Activated CD8-positive, alpha-beta T cell treated with anti-CD3 and anti-CD28 coated beads for 36 hours (primary cell): ENCODE measurements at regions not wholly inside any gene's neighbourhood (a gene's known extent, or its start where the extent isn't known, plus 50 kb on each side); places are given as distances from the start of the nearest gene placed in this dataset.
A peak's percentile ranks its signal among the peaks of the same experiment; 100 is the strongest.

Experiments used
- ATAC-seq: fragments of 200-7000 bp; cut with Tn5 transposase; one replicate; pipeline ENCODE4 v1.10.0; 2021; ENCODE audit warnings: mild to moderate bottlenecking, moderate library complexity
- CTCF ChIA-PET: fragments of 350-600 bp; sonication (Branson Sonifier 250); formaldehyde crosslinking; loops from one replicate; lab custom pipeline; 2021; ENCODE audit warnings: antibody characterized with exemption; lab: Charles Lee
- POLR2A ChIA-PET: fragments of 350-600 bp; sonication (Branson Sonifier 250); formaldehyde crosslinking; loops from one replicate; lab custom pipeline; 2021; ENCODE audit warnings: antibody characterized with exemption; lab: Charles Lee
- DNase-seq: peaks from one replicate; pipeline ENCODE4 v3.0.0-alpha.2; 2020
- H3K27ac Mint-ChIP-seq: one replicate; pipeline ENCODE4 v1.8.0; 2021; ENCODE audit warnings: mild to moderate bottlenecking, mixed read lengths
- H3K27me3 Mint-ChIP-seq: one replicate; pipeline ENCODE4 v1.8.0; 2021; ENCODE audit warnings: mixed read lengths
- H3K36me3 Mint-ChIP-seq: one replicate; pipeline ENCODE4 v1.8.0; 2021; ENCODE audit warnings: low read depth, mixed read lengths
- H3K4me1 Mint-ChIP-seq: one replicate; pipeline ENCODE4 v1.8.0; 2021; ENCODE audit warnings: low read depth, mixed read lengths
- H3K4me3 Mint-ChIP-seq: one replicate; pipeline ENCODE4 v1.8.0; 2021; ENCODE audit warnings: mild to moderate bottlenecking, moderate library complexity, mixed read lengths
- H3K9me3 Mint-ChIP-seq: one replicate; pipeline ENCODE4 v1.8.0; 2021; ENCODE audit warnings: mixed read lengths
- CTCF ChIP-seq: fragments of 200-600 bp; IDR thresholded peaks from one replicate; pipeline ENCODE4 v1.8.0; 2022; ENCODE audit warnings: antibody characterized with exemption, mild to moderate bottlenecking
- intact Hi-C: fragments of 100-400 bp; cut with micrococcal nuclease; formaldehyde crosslinking; loops from one replicate; pipeline ENCODE4 v1.10.0; 2022

GRCh38 chr10:28937959-28938358, 260.6 kb downstream of the BAMBI start:
- ChIA-PET POLR2A (no interaction called here), CTCF (no interaction called here)
- no peak for ATAC-seq
- Mint-ChIP-seq H3K9me3 (no peaks in the 10 kb centered on the region), H3K27ac (no peak overlapping the region), H3K36me3 (no peaks in the 10 kb centered on the region), H3K4me1 (no peaks in the 10 kb centered on the region), H3K27me3 (no peaks in the 10 kb centered on the region), H3K4me3 (no peak overlapping the region)
- no peak for DNase-seq
- intact Hi-C loops = no loop called here
- no peak for TF ChIP-seq CTCF

DNA sequence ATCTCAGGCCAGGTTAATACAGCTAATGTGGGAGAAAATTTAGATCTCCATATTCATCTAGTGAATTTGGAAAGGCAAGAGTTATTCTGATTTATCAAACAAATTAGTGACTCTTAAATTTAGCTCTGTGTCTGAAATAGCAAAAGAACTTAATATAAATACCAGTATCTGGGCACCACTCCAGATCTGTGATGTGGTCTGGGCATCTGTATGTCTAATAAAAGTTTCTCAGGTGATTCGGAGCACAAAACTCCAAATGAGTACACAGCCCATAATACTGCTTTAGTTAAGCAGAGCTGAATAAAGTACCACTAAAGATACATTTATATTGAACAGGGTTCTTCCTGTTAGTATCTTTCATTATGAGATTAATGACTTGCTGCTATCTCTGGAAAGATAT, 261.4 kb downstream of the BAMBI start:
- no peak overlapping the region for H3K4me3 Mint-ChIP-seq
- no peaks in the 10 kb centered on the region for H3K36me3 Mint-ChIP-seq
- no peak for TF ChIP-seq CTCF
- CTCF ChIA-PET = no interaction called here
- H3K9me3 Mint-ChIP-seq = no peaks in the 10 kb centered on the region
- no peaks in the 10 kb centered on the region for H3K4me1 Mint-ChIP-seq
- no peak overlapping the region for H3K27ac Mint-ChIP-seq
- H3K27me3 Mint-ChIP-seq = no peaks in the 10 kb centered on the region
- POLR2A ChIA-PET = interaction anchor here (0.6 kb wide), 1 partner anchor 1009 kb away, joined by 3 read pairs; no protein-coding TSS in a partner anchor
- ATAC-seq (no peak), DNase-seq (no peak)
- intact Hi-C loops = no loop called here

- no peak for TF ChIP-seq CTCF
- no peak for ATAC-seq
- POLR2A ChIA-PET = no interaction called here
Observed at GRCh38 chr10:28939281-28940157, 262.2 kb downstream of the BAMBI start.

DNA sequence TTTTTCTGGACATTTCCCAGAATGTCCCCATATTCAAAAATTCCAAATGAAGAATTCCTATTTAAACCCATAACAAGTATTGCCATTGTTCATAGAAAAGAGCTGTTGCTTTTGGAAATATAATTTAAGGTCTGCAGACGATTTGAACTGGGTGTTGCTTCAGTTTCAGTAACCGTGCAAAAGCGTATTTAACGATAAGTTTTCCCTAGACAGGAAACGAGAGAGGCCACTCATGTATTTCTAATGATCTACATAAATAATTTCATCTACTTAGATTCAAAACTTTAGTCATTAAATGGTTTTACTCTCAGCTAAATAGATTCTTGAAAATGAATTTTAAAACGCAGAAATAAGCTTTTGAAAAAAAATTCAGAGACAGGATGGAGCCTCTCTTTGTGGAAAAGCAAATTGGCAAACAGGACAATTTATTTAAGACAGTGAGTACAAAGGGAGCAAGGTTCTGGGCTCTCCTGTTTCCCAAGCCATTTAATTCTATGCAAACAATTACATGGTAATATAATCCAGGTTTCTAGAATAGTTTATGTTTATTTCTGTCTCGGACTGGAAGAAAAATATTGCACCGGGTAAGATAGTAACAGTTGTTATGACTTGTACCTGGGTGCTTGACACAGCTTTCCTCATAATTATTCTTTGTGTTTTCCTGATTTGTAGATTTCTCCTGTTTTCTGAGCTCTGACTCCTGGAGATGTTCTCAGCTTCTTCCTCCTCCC, 263.0 kb downstream of the BAMBI start:
- intact Hi-C loops = no loop called here
- no peak for TF ChIP-seq CTCF
- ATAC-seq = no peak
- H3K4me1 Mint-ChIP-seq = no peaks in the 10 kb centered on the region
- H3K27me3 Mint-ChIP-seq = no peaks in the 10 kb centered on the region
- ChIA-PET CTCF (no interaction called here), POLR2A (no interaction called here)
- DNase-seq = no peak
- H3K4me3 Mint-ChIP-seq = no peak overlapping the region
- H3K36me3 Mint-ChIP-seq = no peaks in the 10 kb centered on the region
- H3K27ac Mint-ChIP-seq = no peak overlapping the region
- peaks cover 4% of the 10 kb centered on the region for H3K9me3 Mint-ChIP-seq

More at GRCh38 chr10:28939281-28940157, 262.2 kb downstream of the BAMBI start:
- H3K27ac Mint-ChIP-seq = no peak overlapping the region
- intact Hi-C loops = no loop called here
- peak; percentile 4 for DNase-seq
- H3K4me3 Mint-ChIP-seq = no peak overlapping the region
- no peaks in the 10 kb centered on the region for H3K4me1 Mint-ChIP-seq
- H3K36me3 Mint-ChIP-seq = no peaks in the 10 kb centered on the region
- H3K27me3 Mint-ChIP-seq = no peaks in the 10 kb centered on the region
- CTCF ChIA-PET = no interaction called here
- no peaks in the 10 kb centered on the region for H3K9me3 Mint-ChIP-seq

DNA sequence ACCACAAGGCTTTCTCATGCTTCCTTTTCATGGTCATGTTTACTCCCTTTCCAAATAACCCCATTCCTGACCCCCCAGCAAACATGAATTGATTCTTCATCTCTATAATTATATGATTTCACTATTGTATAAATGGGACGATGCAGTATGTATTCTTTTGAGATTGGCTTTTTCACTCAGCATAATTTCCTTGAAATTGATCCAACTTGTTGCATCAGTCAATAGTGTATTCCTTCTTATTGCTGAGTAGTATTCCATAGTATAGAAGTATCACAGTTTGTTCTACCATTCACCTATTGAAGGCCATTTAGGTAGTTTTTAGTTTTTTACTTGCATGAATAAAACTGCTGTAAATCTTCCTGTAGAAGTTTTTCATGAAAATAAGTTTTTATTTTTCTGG, 264.7 kb downstream of the BAMBI start:
- Mint-ChIP-seq H3K4me1 (no peaks in the 10 kb centered on the region), H3K4me3 (no peak overlapping the region), H3K27me3 (no peaks in the 10 kb centered on the region), H3K36me3 (no peaks in the 10 kb centered on the region), H3K9me3 (peaks cover 4% of the 10 kb centered on the region), H3K27ac (no peak overlapping the region)
- CTCF ChIA-PET = no interaction called here
- ATAC-seq (no peak), DNase-seq (no peak)
- intact Hi-C loops = no loop called here
- POLR2A ChIA-PET = no interaction called here
- TF ChIP-seq CTCF = no peak
